ENCODE measurements at regions not wholly inside any gene's neighbourhood (a gene's known extent, or its start where the extent isn't known, plus 50 kb on each side); places are given as distances from the start of the nearest gene placed in this dataset.

- no peaks in the 10 kb centered on the region for H3K4me1 ChIP-seq
- TF ChIP-seq POLR2A (IDR thresholded peaks at IDR 0.05) (no peak), CTCF (IDR thresholded peaks at IDR 0.05) (no peak)
- no peak overlapping the region for H3K4me3 ChIP-seq
- ATAC-seq: no peak
- intact Hi-C loops (cut with DNase I): no loop called here
- no peaks in the 10 kb centered on the region for H3K9me3 ChIP-seq
- no peak for DNase-seq
- no peaks in the 10 kb centered on the region for H3K36me3 ChIP-seq (replicated peaks in 1 of 2; ENCODE audit: insufficient read depth in 1 of 2, low read depth in 2 of 2)
- WGBS, 2 donors: 47 to 55% methylated on average over 5 to 6 of the region's 6 CpGs
- H3K27ac ChIP-seq: no peak overlapping the region
- no peaks in the 10 kb centered on the region for H3K27me3 ChIP-seq
Observed at GRCh38 chrY:7261254-7261653, 349.7 kb upstream of the AMELY start.

- ATAC-seq (no peak), DNase-seq (no peak)
- H3K36me3 ChIP-seq (replicated peaks in 1 of 2; ENCODE audit: insufficient read depth in 1 of 2, low read depth in 2 of 2): no peaks in the 10 kb centered on the region
- H3K4me1 ChIP-seq: no peaks in the 10 kb centered on the region
- no peak overlapping the region for H3K4me3 ChIP-seq
- no peaks in the 10 kb centered on the region for H3K27me3 ChIP-seq
- H3K9me3 ChIP-seq: no peaks in the 10 kb centered on the region
- no peak for TF ChIP-seq CTCF (IDR thresholded peaks at IDR 0.05)
- no peak for TF ChIP-seq POLR2A (IDR thresholded peaks at IDR 0.05)
- WGBS, 2 donors: 54 to 62% methylated on average over 5 to 6 of the region's 6 CpGs
- intact Hi-C loops (cut with DNase I): no loop called here
- H3K27ac ChIP-seq: no peak overlapping the region
Observed at GRCh38 chrY:7240101-7240500, 328.5 kb upstream of the AMELY start.

- Histone ChIP-seq H3K36me3 (replicated peaks in 1 of 2; ENCODE audit: insufficient read depth in 1 of 2, low read depth in 2 of 2) (no peaks in the 10 kb centered on the region), H3K4me1 (no peaks in the 10 kb centered on the region), H3K27ac (no peak overlapping the region), H3K9me3 (no peaks in the 10 kb centered on the region), H3K27me3 (no peaks in the 10 kb centered on the region), H3K4me3 (no peak overlapping the region)
- no peak for TF ChIP-seq POLR2A (IDR thresholded peaks at IDR 0.05)
- no peak for TF ChIP-seq CTCF (IDR thresholded peaks at IDR 0.05)
- intact Hi-C loops (cut with DNase I): no loop called here
- no peak for ATAC-seq
- DNase-seq: no peak
- WGBS, 2 donors: 50 to 61% methylated on average over 3 to 5 of the region's 5 CpGs
Observed at GRCh38 chrY:7211971-7212370, 300.4 kb upstream of the AMELY start.

GRCh38 chrY:7204456-7204855, 292.9 kb upstream of the AMELY start:
- intact Hi-C loops (cut with DNase I): no loop called here
- Histone ChIP-seq H3K27me3 (no peaks in the 10 kb centered on the region), H3K9me3 (no peaks in the 10 kb centered on the region), H3K27ac (no peak overlapping the region), H3K36me3 (replicated peaks in 1 of 2; ENCODE audit: insufficient read depth in 1 of 2, low read depth in 2 of 2) (no peaks in the 10 kb centered on the region), H3K4me1 (no peaks in the 10 kb centered on the region), H3K4me3 (no peak overlapping the region)
- WGBS, 2 donors: 22 to 23% methylated on average over 4 of the region's 4 CpGs
- no peak for TF ChIP-seq CTCF (IDR thresholded peaks at IDR 0.05)
- no peak for TF ChIP-seq POLR2A (IDR thresholded peaks at IDR 0.05)
- no peak for ATAC-seq
- DNase-seq: no peak

- intact Hi-C loops (cut with DNase I): no loop called here
- H3K9me3 ChIP-seq: no peaks in the 10 kb centered on the region
- H3K27ac ChIP-seq: no peak overlapping the region
- H3K4me3 ChIP-seq: no peak overlapping the region
- ATAC-seq: no peak
- H3K4me1 ChIP-seq: no peaks in the 10 kb centered on the region
- no peaks in the 10 kb centered on the region for H3K27me3 ChIP-seq
- no peak for DNase-seq
- TF ChIP-seq CTCF (IDR thresholded peaks at IDR 0.05): no peak
- no peak for TF ChIP-seq POLR2A (IDR thresholded peaks at IDR 0.05)
- H3K36me3 ChIP-seq (replicated peaks in 1 of 2; ENCODE audit: insufficient read depth in 1 of 2, low read depth in 2 of 2): no peaks in the 10 kb centered on the region
Observed at GRCh38 chrY:7182591-7182990, 271.0 kb upstream of the AMELY start.
